Muscle of leg (tissue), 3 donors: ENCODE measurements at regions not wholly inside any gene's neighbourhood (a gene's known extent, or its start where the extent isn't known, plus 50 kb on each side); places are given as distances from the start of the nearest gene placed in this dataset.

ENCODE experiments used
- DNase-seq: peaks from one replicate; pipeline ENCODE4 v3.0.0; 2013
- H3K27ac ChIP-seq: one replicate; pipeline ENCODE4 v1.5.1; 2013; ENCODE audit warnings: mild to moderate bottlenecking, low read length, control low read depth
- H3K27me3 ChIP-seq: one replicate; pipeline ENCODE4 v1.6.1; 2013; ENCODE audit warnings: low read length; ENCODE audit not compliant: control insufficient read depth, insufficient read depth
- H3K36me3 ChIP-seq: one replicate; pipeline ENCODE4 v1.6.1; 2013; ENCODE audit warnings: low read length; ENCODE audit not compliant: control insufficient read depth, insufficient read depth
- H3K4me1 ChIP-seq: one replicate; pipeline ENCODE4 v1.6.1; 2013; ENCODE audit warnings: low read length; ENCODE audit not compliant: control insufficient read depth, insufficient read depth
- H3K4me3 ChIP-seq: one replicate; pipeline ENCODE4 v1.5.1; 2013; ENCODE audit warnings: low read length, control low read depth
- H3K9me3 ChIP-seq: replicated peaks from 2 replicates; pipeline ENCODE4 v1.6.1; 2013; ENCODE audit warnings: low read depth, low read length; ENCODE audit not compliant: control insufficient read depth
- WGBS: methylation state at CpG from one replicate; pipeline ENCODE4 v1.1.5; 2013; ENCODE audit warnings: missing lambda C conversion rate; ENCODE audit not compliant: insufficient coverage; 5-methylcytosine and 5-hydroxymethylcytosine counted together

DNA sequence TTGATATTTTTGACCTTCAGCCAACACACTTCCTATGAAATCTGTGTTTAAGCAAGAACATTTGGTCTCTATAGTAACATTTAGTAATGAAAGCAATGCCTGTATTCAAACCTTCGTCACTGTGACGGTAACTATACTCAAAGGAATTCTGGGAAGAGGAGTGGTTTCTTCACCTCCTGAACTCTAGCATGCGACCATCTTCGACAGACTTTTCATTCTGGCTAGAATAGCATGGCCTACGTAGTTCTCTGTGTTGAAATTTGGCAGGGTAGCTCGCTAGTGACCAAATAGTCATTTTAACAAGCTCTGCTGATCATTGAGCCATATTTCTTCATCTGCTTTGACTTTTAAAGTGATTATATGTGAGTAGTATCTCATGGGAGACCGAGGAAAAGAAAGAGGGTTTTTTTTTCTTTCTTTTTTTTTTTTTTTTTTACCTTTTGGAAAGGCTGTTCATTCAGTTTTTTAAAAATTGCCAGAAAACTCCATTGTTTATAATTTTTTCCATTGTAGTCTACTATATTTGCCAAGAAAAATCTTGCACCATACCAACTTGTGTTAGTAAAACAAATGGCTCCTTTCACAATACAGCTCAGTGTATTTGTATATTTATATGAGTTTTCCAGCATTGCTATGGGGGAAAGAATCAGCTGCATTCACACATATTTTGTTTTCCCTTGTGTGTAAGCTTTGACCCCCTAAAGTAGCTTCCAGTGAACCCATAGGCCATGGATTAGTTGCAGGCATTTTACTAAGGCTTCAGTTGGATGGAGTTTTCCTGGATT lies 166.8 kb downstream of the NNT start:
- peak; percentile 99 for DNase-seq
- H3K27ac ChIP-seq = peak overlapping the region; percentile 91
- H3K36me3 ChIP-seq = no peaks in the 10 kb centered on the region
- no CpG with 5 or more reads among the region's 7 CpGs for WGBS
- H3K4me3 ChIP-seq = no peak overlapping the region
- no peaks in the 10 kb centered on the region for H3K9me3 ChIP-seq
- peaks cover 2% of the 10 kb centered on the region for H3K4me1 ChIP-seq
- H3K27me3 ChIP-seq = no peaks in the 10 kb centered on the region
